ENCODE measurements at regions not wholly inside any gene's neighbourhood (a gene's known extent, or its start where the extent isn't known, plus 50 kb on each side); places are given as distances from the start of the nearest gene placed in this dataset.

GRCh38 chr9:80934095-80934494 lies 755.3 kb downstream of the TLE1 start:
- no peaks in the 10 kb centered on the region for H3K36me3 Mint-ChIP-seq (ENCODE audit: unreplicated experiment)
- H3K4me1 Mint-ChIP-seq (ENCODE audit: low read depth, unreplicated experiment) = no peaks in the 10 kb centered on the region
- no peak for TF ChIP-seq CTCF (IDR thresholded peaks at IDR 0.05; ENCODE audit: partially characterized antibody, unreplicated experiment)
- H3K4me3 Mint-ChIP-seq (ENCODE audit: unreplicated experiment) = no peak overlapping the region
- H3K27me3 Mint-ChIP-seq (ENCODE audit: unreplicated experiment) = no peaks in the 10 kb centered on the region
- no peak overlapping the region for H3K27ac Mint-ChIP-seq (ENCODE audit: unreplicated experiment)
- DNase-seq = no peak
- no peaks in the 10 kb centered on the region for H3K9me3 Mint-ChIP-seq (ENCODE audit: unreplicated experiment)

GRCh38 chr9:80932947-80933780 lies 756.2 kb downstream of the TLE1 start:
- no peak overlapping the region for H3K27ac Mint-ChIP-seq (ENCODE audit: unreplicated experiment)
- H3K4me3 Mint-ChIP-seq (ENCODE audit: unreplicated experiment) = no peak overlapping the region
- H3K9me3 Mint-ChIP-seq (ENCODE audit: unreplicated experiment) = no peaks in the 10 kb centered on the region
- no peaks in the 10 kb centered on the region for H3K27me3 Mint-ChIP-seq (ENCODE audit: unreplicated experiment)
- TF ChIP-seq CTCF (IDR thresholded peaks at IDR 0.05; ENCODE audit: partially characterized antibody, unreplicated experiment) = no peak
- no peaks in the 10 kb centered on the region for H3K4me1 Mint-ChIP-seq (ENCODE audit: low read depth, unreplicated experiment)
- H3K36me3 Mint-ChIP-seq (ENCODE audit: unreplicated experiment) = no peaks in the 10 kb centered on the region
- DNase-seq = no peak

GRCh38 chr9:80932181-80932580 lies 757.2 kb downstream of the TLE1 start:
- Mint-ChIP-seq H3K4me1 (ENCODE audit: low read depth, unreplicated experiment) (no peaks in the 10 kb centered on the region), H3K27ac (ENCODE audit: unreplicated experiment) (no peak overlapping the region), H3K27me3 (ENCODE audit: unreplicated experiment) (no peaks in the 10 kb centered on the region), H3K36me3 (ENCODE audit: unreplicated experiment) (peaks cover 1% of the 10 kb centered on the region), H3K4me3 (ENCODE audit: unreplicated experiment) (no peak overlapping the region), H3K9me3 (ENCODE audit: unreplicated experiment) (no peaks in the 10 kb centered on the region)
- no peak for DNase-seq
- TF ChIP-seq CTCF (IDR thresholded peaks at IDR 0.05; ENCODE audit: partially characterized antibody, unreplicated experiment) = no peak

GRCh38 chr9:80931163-80931562 lies 758.2 kb downstream of the TLE1 start:
- Mint-ChIP-seq H3K27ac (ENCODE audit: unreplicated experiment) (no peak overlapping the region), H3K27me3 (ENCODE audit: unreplicated experiment) (no peaks in the 10 kb centered on the region), H3K9me3 (ENCODE audit: unreplicated experiment) (no peaks in the 10 kb centered on the region), H3K4me1 (ENCODE audit: low read depth, unreplicated experiment) (no peaks in the 10 kb centered on the region), H3K4me3 (ENCODE audit: unreplicated experiment) (no peak overlapping the region), H3K36me3 (ENCODE audit: unreplicated experiment) (peaks cover 5% of the 10 kb centered on the region)
- no peak for TF ChIP-seq CTCF (IDR thresholded peaks at IDR 0.05; ENCODE audit: partially characterized antibody, unreplicated experiment)
- DNase-seq = no peak

- Mint-ChIP-seq H3K9me3 (ENCODE audit: unreplicated experiment) (no peaks in the 10 kb centered on the region), H3K4me1 (ENCODE audit: low read depth, unreplicated experiment) (no peaks in the 10 kb centered on the region), H3K27me3 (ENCODE audit: unreplicated experiment) (no peaks in the 10 kb centered on the region), H3K27ac (ENCODE audit: unreplicated experiment) (no peak overlapping the region), H3K4me3 (ENCODE audit: unreplicated experiment) (no peak overlapping the region), H3K36me3 (ENCODE audit: unreplicated experiment) (peaks cover 5% of the 10 kb centered on the region)
- no peak for TF ChIP-seq CTCF (IDR thresholded peaks at IDR 0.05; ENCODE audit: partially characterized antibody, unreplicated experiment)
- no peak for DNase-seq
Observed at GRCh38 chr9:80928697-80929096, 760.6 kb downstream of the TLE1 start.
